ENCODE measurements at regions not wholly inside any gene's neighbourhood (a gene's known extent, or its start where the extent isn't known, plus 50 kb on each side); places are given as distances from the start of the nearest gene placed in this dataset.

DNA sequence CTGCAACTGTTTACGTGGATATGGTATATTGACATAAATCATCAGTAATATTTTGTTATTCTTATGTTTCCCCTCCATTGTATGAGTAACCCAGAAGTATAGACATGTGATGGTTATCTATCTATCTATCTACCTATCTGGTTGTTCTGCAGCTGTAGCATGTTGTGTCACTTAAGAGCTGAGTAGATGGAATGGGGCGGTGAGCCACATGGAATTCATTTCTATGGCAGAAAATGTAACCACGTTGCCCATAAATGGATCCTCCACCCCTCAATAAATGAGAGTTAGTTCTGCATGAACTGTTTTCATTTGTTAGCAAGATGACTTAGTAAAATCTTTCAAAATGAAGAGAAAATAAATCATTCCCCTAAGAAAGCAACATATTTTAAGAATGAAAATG is 553.2 kb downstream of the MAT2B start:
- no CpG with 5 or more reads among the region's 3 CpGs for WGBS (ENCODE audit: insufficient coverage)
- no peak overlapping the region for H3K27ac Mint-ChIP-seq

DNA sequence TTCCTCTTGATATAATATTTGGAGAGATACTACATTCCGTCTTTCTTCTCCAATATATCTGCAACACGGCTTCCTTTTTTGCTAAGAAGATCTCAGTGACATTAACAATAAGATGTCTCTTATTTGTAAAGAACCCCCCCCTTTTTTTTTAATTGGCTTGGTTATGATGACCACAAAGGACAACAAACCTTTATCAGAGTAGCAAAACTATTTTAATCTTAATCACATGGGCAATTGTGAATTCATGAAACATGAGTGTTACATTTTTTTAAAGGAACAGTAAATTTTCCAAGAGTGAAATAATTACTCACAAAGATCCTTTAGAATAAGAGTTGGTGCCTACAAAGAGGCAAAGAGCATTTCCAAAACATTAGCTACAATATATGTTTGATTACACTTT is 554.1 kb downstream of the MAT2B start:
- TF ChIP-seq, protein P1, sequence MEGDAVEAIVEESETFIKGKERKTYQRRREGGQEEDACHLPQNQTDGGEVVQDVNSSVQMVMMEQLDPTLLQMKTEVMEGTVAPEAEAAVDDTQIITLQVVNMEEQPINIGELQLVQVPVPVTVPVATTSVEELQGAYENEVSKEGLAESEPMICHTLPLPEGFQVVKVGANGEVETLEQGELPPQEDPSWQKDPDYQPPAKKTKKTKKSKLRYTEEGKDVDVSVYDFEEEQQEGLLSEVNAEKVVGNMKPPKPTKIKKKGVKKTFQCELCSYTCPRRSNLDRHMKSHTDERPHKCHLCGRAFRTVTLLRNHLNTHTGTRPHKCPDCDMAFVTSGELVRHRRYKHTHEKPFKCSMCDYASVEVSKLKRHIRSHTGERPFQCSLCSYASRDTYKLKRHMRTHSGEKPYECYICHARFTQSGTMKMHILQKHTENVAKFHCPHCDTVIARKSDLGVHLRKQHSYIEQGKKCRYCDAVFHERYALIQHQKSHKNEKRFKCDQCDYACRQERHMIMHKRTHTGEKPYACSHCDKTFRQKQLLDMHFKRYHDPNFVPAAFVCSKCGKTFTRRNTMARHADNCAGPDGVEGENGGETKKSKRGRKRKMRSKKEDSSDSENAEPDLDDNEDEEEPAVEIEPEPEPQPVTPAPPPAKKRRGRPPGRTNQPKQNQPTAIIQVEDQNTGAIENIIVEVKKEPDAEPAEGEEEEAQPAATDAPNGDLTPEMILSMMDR (IDR thresholded peaks at IDR 0.05) = no peak
- H3K9me3 Mint-ChIP-seq = peaks cover 0 to 3% (median 0%) of the 10 kb centered on the region in 7 donors
- WGBS (ENCODE audit: insufficient coverage) = no CpG with 5 or more reads among the region's 2 CpGs
- H3K4me1 Mint-ChIP-seq = no peaks in the 10 kb centered on the region
- Histone ChIP-seq H3K4me2 (replicated peaks; ENCODE audit: extremely low read depth, low read length, poor library complexity, severe bottlenecking) (no peak overlapping the region), H3K9me3 (replicated peaks in 1 of 2; ENCODE audit: control insufficient read depth in 1 of 2, insufficient read depth in 1 of 2, low read length in 2 of 2) (no peaks in the 10 kb centered on the region), H2AFZ (ENCODE audit: insufficient read depth, low read depth, low read length, poor library complexity, severe bottlenecking) (no peak overlapping the region), H3K27me3 (ENCODE audit: control insufficient read depth in 2 of 2, insufficient read depth in 2 of 2, low read length in 2 of 2) (no peaks in the 10 kb centered on the region), H4K20me1 (ENCODE audit: insufficient read depth, low read length) (no peaks in the 10 kb centered on the region), H3K4me1 (ENCODE audit: control insufficient read depth in 1 of 2, insufficient read depth in 2 of 2, low read length in 2 of 2) (no peaks in the 10 kb centered on the region), H3K4me3 (replicated peaks in 1 of 3; ENCODE audit: low read depth in 2 of 3, low read length in 3 of 3) (no peak overlapping the region), H3K27ac (ENCODE audit: low read depth in 1 of 2, low read length in 2 of 2) (no peak overlapping the region), H3K36me3 (replicated peaks in 1 of 2; ENCODE audit: control insufficient read depth in 1 of 2, insufficient read depth in 2 of 2, low read length in 2 of 2) (no peaks in the 10 kb centered on the region), H3K79me2 (ENCODE audit: insufficient read depth, low read length) (no peaks in the 10 kb centered on the region), H3K9ac (ENCODE audit: insufficient read depth, low read length, poor library complexity, severe bottlenecking) (no peak overlapping the region)
- peaks cover 0 to 2% (median 0%) of the 10 kb centered on the region in 3 donors for H3K27me3 Mint-ChIP-seq (ENCODE audit: low read depth in 3 of 3)
- no peak for DNase-seq
- H3K4me3 Mint-ChIP-seq = no peak overlapping the region
- intact Hi-C loops (cut with micrococcal nuclease) = no loop called here
- no peak overlapping the region for H3K27ac Mint-ChIP-seq
- no peaks in the 10 kb centered on the region for H3K36me3 Mint-ChIP-seq

More for the DNA sequence above, 553.2 kb downstream of the MAT2B start:
- Mint-ChIP-seq H3K36me3 (no peaks in the 10 kb centered on the region), H3K4me3 (no peak overlapping the region), H3K9me3 (peaks cover 0 to 3% (median 0%) of the 10 kb centered on the region in 7 donors), H3K27me3 (ENCODE audit: low read depth in 3 of 3) (peaks cover 0 to 2% (median 0%) of the 10 kb centered on the region in 3 donors), H3K4me1 (no peaks in the 10 kb centered on the region)
- H3K4me3 ChIP-seq (replicated peaks in 1 of 3; ENCODE audit: low read depth in 2 of 3, low read length in 3 of 3) = no peak overlapping the region
- no peak overlapping the region for H2AFZ ChIP-seq (ENCODE audit: insufficient read depth, low read depth, low read length, poor library complexity, severe bottlenecking)
- H4K20me1 ChIP-seq (ENCODE audit: insufficient read depth, low read length) = no peaks in the 10 kb centered on the region
- no peaks in the 10 kb centered on the region for H3K9me3 ChIP-seq (replicated peaks in 1 of 2; ENCODE audit: control insufficient read depth in 1 of 2, insufficient read depth in 1 of 2, low read length in 2 of 2)
- intact Hi-C loops (cut with micrococcal nuclease) = no loop called here
- H3K4me1 ChIP-seq (ENCODE audit: control insufficient read depth in 1 of 2, insufficient read depth in 2 of 2, low read length in 2 of 2) = no peaks in the 10 kb centered on the region
- no peak overlapping the region for H3K9ac ChIP-seq (ENCODE audit: insufficient read depth, low read length, poor library complexity, severe bottlenecking)
- H3K79me2 ChIP-seq (ENCODE audit: insufficient read depth, low read length) = no peaks in the 10 kb centered on the region
- no peaks in the 10 kb centered on the region for H3K27me3 ChIP-seq (ENCODE audit: control insufficient read depth in 2 of 2, insufficient read depth in 2 of 2, low read length in 2 of 2)
- H3K36me3 ChIP-seq (replicated peaks in 1 of 2; ENCODE audit: control insufficient read depth in 1 of 2, insufficient read depth in 2 of 2, low read length in 2 of 2) = no peaks in the 10 kb centered on the region
- no peak overlapping the region for H3K4me2 ChIP-seq (replicated peaks; ENCODE audit: extremely low read depth, low read length, poor library complexity, severe bottlenecking)
- DNase-seq = no peak
- H3K27ac ChIP-seq (ENCODE audit: low read depth in 1 of 2, low read length in 2 of 2) = no peak overlapping the region
- TF ChIP-seq, protein P1 (IDR thresholded peaks at IDR 0.05) = no peak

All from CD14-positive monocyte (primary cell).